Astrocyte (in vitro differentiated cells and primary cell): ENCODE measurements at regions not wholly inside any gene's neighbourhood (a gene's known extent, or its start where the extent isn't known, plus 50 kb on each side); places are given as distances from the start of the nearest gene placed in this dataset.

ENCODE experiments used
- CTCF ChIP-seq: IDR thresholded peaks from 2 replicates; pipeline ENCODE4 v1.5.1; 2011; ENCODE audit warnings: low read depth, mild to moderate bottlenecking, inconsistent platforms, low read length, moderate library complexity; ENCODE audit not compliant: insufficient read depth
- EZH2 ChIP-seq: IDR thresholded peaks from 2 replicates; pipeline ENCODE4 v1.6.1; 2012; ENCODE audit warnings: mild to moderate bottlenecking, low read length, inconsistent platforms; ENCODE audit not compliant: insufficient read depth

GRCh38 chr5:171592076-171592475 is 172.6 kb downstream of the FGF18 start:
- TF ChIP-seq CTCF, result no peak
- no peak for TF ChIP-seq EZH2
